ENCODE measurements at regions not wholly inside any gene's neighbourhood (a gene's known extent, or its start where the extent isn't known, plus 50 kb on each side); places are given as distances from the start of the nearest gene placed in this dataset.
"Not testable (repeated sequence)": the region's sequence is repeated elsewhere in the genome, so short reads cannot be mapped to it uniquely, and the experiment has no call there.

- no peak for DNase-seq
Observed at GRCh38 chr4:151459375-151459774, 50.4 kb downstream of the FHIP1A start.

DNA sequence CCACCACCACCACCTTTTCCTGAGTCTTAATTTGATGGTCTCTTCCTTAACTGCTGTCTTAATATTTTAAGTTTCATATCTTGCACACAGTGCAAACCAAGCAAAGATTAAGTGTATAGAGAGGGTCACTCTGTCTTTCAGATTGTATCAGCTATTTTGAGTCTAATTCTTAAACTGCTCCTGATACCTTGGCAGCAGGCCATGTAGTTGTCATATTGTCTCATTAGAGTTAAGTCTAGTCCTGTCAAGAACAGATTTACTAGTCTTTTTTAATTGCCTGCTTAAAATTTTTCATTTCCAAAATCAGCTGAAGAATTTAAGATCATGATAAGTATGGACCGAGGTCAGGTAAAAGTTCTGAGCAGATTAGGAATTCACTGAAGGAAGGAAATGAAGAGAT is 51.5 kb downstream of the FHIP1A start:
- DNase-seq = no peak

DNA sequence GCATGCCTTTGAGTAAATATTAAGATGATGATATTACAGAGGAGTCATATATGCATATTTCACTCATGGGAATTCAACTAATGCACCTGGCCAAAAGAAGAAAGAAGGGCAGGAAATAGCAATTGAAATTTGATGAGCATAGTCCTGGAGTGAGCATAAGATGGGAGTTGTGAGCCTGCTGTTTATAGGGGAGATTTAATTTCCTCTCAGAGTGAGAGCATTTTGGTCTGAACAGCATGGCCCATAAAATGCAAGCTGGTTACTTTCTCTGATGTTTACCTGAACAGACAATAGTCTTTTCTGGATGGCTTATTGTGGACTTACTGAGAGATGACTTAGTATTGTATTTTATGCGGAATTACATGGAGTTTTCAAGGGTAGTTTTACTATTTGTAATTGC is 53.6 kb downstream of the FHIP1A start:
- no peak for DNase-seq

DNA sequence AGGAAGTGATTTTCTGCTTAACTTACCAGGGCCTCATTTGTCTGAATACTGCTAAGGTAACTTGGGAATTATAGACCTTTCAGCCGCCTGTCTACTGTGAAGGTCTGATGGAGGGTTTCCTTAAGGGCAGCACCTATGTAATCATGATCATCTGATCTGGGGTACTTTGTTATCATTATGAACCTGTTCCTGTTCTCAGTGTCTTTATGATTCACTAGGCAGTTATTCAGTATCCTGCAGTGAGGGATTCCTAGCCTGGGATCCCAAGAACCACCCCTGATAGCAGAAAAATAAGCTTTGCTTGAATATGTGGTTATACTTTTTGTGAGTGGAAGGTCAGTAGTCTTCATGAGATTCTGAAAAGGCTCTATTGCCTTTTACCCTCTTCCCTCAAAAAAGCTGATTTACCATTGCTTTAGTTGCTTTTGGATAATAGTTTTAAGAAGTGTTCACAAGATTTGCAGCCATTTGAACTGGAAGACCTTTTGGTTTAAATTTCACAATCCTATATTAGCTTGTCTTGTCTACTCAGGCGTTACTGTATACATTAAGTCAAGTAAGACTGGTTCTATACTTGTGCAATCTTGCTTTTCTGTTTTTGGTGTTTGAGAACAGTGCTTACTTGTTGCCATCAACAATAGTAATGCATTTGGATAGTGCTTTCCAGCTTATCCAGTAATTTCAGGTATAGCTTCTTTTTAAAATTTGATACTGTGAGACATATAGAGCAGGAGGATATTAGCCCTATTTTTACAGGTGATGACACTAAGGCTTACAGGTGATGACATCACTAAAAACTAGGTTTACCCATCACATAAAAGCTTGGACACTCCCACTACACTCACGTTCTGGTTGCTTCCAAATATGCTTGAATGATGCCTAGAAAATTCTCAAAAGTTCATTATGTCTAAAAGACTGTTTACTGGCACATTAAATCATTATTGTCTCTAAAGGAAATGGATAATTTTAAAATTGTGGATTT is 60.0 kb downstream of the FHIP1A start:
- no peak for DNase-seq

DNA sequence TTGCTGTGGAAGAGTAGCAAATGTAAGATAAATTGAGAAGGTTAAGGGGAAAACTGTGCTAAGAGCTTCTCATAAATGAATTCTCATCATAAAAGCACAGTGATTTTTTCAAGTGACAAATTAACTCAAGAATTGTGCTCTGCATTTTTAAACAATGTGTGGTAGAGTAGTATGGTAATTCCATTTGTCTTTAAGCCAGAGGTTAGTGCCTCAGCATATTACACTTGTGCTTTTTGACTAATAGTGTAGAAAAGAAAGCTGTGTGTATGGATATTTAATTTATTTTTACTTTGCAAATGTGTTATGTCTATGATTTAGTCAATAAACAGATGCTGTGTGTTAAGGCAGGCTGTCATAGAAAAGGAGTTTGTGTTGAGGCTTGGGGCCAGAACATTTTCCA is 61.0 kb downstream of the FHIP1A start:
- no peak for DNase-seq

GRCh38 chr4:151471728-151472127 is 62.8 kb downstream of the FHIP1A start:
- DNase-seq = no peak

DNA sequence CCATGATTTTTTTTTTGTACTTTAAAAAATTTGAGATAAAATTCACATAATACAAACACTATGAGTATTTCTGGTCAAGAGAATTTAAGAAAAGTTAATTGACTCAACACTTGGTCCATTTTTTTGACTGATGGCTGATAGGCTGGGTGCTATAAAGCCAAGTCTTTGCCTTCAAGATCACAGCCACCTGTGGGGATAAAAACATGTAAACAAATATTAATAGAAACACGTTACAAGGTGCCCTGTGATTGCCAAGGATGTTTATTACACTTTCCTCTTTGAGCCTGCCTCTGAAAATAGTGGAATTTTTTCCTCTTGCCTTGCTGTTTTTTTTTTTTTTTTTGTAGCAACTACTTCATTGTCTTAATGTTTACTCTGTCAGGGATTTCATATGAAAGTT is 63.3 kb downstream of the FHIP1A start:
- DNase-seq = no peak

DNA sequence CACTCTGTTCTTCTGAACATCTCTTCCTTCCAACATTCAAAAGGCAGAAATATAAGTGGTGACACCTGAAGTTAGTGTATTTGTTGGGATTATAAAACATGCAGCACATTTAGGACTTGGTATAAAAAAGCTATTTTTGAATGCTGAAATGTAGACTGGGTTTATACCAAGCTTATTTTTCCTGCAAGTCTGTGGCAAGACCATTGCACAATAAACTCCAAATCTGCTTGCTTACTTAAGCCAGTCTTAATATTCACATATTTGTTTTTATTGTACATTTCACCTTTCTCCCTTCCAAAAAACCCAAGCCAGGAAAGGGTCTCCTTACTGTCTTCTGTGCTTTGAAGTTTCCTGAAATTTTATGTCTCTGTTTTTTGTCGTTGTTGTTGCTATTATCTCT is 63.7 kb downstream of the FHIP1A start:
- DNase-seq = no peak

- no peak for DNase-seq
Observed at GRCh38 chr4:151473521-151474097, 64.6 kb downstream of the FHIP1A start.

GRCh38 chr4:151475035-151475714 is 66.2 kb downstream of the FHIP1A start:
- no peak for DNase-seq

- no peak for DNase-seq
Observed at GRCh38 chr4:151481813-151482212, 72.8 kb downstream of the FHIP1A start.

GRCh38 chr4:151484396-151485102 is 75.6 kb downstream of the FHIP1A start:
- DNase-seq = no peak

GRCh38 chr4:151485541-151486131 is 76.7 kb downstream of the FHIP1A start:
- no peak for DNase-seq

DNA sequence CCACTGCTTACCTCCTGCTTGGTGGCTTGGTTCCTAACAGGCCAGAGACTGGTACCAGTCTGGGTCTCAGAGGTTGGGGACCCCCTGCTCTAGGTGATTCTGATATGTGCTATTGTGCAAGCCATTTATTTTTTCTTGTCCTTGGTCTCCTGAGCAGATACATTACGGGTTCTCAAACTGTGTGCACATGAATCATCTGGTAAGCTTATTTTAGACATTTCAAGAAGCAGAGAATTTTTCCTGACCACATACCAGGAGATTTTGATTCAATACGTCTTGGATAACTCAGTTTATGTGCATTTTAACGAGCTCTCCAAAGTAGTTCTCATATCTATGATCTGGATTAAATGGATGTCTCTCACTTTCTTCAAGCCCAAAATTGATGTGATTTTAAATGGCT is 77.2 kb downstream of the FHIP1A start:
- no peak for DNase-seq

GRCh38 chr4:151488968-151489367 is 80.0 kb downstream of the FHIP1A start:
- DNase-seq = no peak

DNA sequence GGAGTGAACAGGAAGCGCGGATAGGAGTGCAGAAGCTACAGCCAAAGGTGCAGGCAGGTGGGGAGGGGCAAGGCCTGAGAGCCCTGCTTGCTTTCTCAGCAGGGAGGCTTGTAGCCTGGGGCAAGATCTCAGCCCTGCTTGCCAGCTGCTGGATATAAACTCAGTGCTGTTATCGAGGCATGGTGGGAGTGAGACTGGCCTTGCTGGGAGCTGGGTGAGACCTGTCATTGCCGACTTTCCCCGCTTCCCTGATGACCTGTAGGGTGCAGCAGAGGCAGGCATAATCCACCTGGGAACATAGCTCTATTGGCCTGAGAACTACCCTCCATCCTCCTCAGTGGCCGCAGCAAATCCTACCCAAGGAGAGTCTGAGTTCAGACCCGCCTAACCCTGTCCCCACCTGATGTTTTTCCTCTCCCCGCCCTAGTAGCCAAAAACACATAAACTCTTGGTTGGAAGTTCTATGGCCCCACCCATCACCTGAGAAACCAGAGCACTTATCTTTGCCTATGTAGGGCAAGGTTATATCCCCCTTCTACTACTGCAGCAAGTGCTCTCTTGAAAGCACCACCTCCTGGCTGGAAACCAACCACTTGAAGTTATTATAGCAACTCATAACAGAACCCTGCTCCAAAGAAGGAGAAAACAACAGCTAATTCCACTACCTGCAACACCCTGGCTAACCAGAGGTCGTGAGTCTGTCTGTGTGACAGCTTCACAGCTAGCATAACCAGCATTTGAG is 80.7 kb downstream of the FHIP1A start:
- no peak for DNase-seq

DNA sequence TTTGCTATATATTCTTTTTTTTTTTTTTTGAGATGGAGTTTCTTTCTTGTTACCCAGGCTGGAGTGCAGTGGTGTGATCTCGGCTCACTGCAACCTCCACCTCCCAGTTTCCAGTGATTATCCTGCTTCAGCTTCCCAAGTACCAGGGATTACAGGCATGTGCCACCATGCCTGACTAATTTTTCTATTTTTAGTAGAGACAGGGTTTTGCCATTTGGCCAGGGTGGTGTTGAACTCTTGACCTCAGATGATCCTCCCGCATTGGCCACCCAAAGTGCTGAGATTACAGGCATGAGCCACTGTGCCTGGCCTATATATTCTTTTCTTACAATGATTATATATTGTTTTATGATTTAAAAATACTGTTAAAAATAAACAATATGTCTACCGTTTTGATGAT is 86.6 kb downstream of the FHIP1A start:
- not testable (repeated sequence) for DNase-seq

GRCh38 chr4:151511548-151511947 is 102.6 kb downstream of the FHIP1A start:
- DNase-seq = not testable (repeated sequence)

GRCh38 chr4:151517896-151518295 is 108.9 kb downstream of the FHIP1A start:
- no peak for DNase-seq

DNA sequence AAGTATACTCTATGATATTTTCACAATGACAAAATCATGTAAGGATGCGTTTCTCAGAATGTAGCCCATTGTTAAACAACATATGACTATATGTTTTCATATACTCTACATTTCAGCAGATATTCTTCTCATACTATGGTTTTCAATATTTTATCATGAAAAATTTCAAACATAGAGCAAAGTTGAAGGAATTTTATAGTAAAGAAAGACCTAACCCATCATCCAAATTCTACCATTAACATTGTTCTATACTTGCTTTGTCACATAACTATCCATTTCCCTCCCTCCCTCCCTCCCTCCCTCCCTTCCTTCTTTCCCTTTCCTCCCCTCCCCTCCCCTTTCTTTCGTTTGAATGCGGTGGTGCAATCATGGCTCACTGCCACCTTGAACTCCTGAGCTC is 109.4 kb downstream of the FHIP1A start:
- DNase-seq = no peak

DNA sequence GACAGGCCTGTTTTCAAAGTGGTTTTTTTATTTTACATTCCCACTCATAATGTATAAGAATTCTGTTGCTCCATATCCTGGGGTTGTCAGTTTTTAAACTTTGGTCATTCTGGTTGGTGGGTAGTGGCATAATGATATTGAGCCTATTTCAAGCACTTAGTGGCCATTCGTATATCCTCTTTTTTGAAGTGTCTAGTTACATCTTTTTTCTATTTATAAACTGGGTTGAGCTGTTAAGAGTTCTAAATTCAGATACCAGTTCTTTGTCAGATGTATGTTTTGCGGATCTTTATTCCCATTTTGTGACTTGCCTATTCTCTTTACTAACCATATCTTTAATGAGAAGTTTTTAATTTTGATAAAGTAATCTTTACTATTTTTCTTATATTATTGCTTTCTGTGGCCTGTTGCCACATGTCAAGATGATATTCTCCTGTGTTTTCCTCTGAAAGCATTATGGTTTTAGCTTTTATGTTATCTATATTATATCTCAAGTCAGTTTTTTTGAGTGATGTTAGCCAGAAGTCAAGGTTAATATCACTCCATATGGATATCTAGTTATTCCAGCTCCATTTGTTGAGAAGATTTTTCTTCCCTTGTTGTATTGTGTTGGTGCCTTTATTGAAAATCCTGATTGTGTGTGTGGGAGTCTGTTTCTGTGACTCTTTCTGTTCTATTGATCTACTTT is 110.9 kb downstream of the FHIP1A start:
- no peak for DNase-seq

Measured in suppressor macrophage (primary cell).